ENCODE measurements at regions not wholly inside any gene's neighbourhood (a gene's known extent, or its start where the extent isn't known, plus 50 kb on each side); places are given as distances from the start of the nearest gene placed in this dataset.

- no peak for DNase-seq (ENCODE audit: low read depth, low spot score)
Observed at GRCh38 chr2:237150186-237150585, 64.5 kb downstream of the COPS8 start.

- no peak for DNase-seq (ENCODE audit: low read depth, low spot score)
Observed at GRCh38 chr2:237150831-237151375, 65.2 kb downstream of the COPS8 start.

- DNase-seq (ENCODE audit: low read depth, low spot score): no peak
Observed at GRCh38 chr2:237152361-237152760, 66.7 kb downstream of the COPS8 start.

GRCh38 chr2:237153181-237153580, 67.5 kb downstream of the COPS8 start:
- DNase-seq (ENCODE audit: low read depth, low spot score): no peak

- peak; percentile 75 for DNase-seq (ENCODE audit: low read depth, low spot score)
Observed at GRCh38 chr2:237154082-237154638, 68.5 kb downstream of the COPS8 start.

- no peak for DNase-seq (ENCODE audit: low read depth, low spot score)
Observed at GRCh38 chr2:237154884-237155851, 69.5 kb downstream of the COPS8 start.

GRCh38 chr2:237156031-237156856, 70.6 kb downstream of the COPS8 start:
- DNase-seq (ENCODE audit: low read depth, low spot score): peak; percentile 89

- DNase-seq (ENCODE audit: low read depth, low spot score): peak; percentile 70
Observed at GRCh38 chr2:237156857-237157779, 71.4 kb downstream of the COPS8 start.

GRCh38 chr2:237157780-237158102, 72.1 kb downstream of the COPS8 start:
- DNase-seq (ENCODE audit: low read depth, low spot score): no peak

- DNase-seq (ENCODE audit: low read depth, low spot score): no peak
Observed at GRCh38 chr2:237158194-237158593, 72.5 kb downstream of the COPS8 start.

GRCh38 chr2:237159006-237159911, 73.6 kb downstream of the COPS8 start:
- DNase-seq (ENCODE audit: low read depth, low spot score): no peak

GRCh38 chr2:237160271-237160919, 74.7 kb downstream of the COPS8 start:
- DNase-seq (ENCODE audit: low read depth, low spot score): no peak

- DNase-seq (ENCODE audit: low read depth, low spot score): no peak
Observed at GRCh38 chr2:237161189-237161588, 75.5 kb downstream of the COPS8 start.

- DNase-seq (ENCODE audit: low read depth, low spot score): no peak
Observed at GRCh38 chr2:237162959-237163358, 77.3 kb downstream of the COPS8 start.

GRCh38 chr2:237164474-237165042, 78.9 kb downstream of the COPS8 start:
- DNase-seq (ENCODE audit: low read depth, low spot score): no peak

GRCh38 chr2:237165405-237166276, 80.0 kb downstream of the COPS8 start:
- DNase-seq (ENCODE audit: low read depth, low spot score): peak; percentile 41

- DNase-seq (ENCODE audit: low read depth, low spot score): no peak
Observed at GRCh38 chr2:237167038-237167437, 81.3 kb downstream of the COPS8 start.

- DNase-seq (ENCODE audit: low read depth, low spot score): no peak
Observed at GRCh38 chr2:237167934-237168333, 82.2 kb downstream of the COPS8 start.

All from astrocyte of the hippocampus (primary cell).